HG03571 (cell line): ENCODE measurements at regions not wholly inside any gene's neighbourhood (a gene's known extent, or its start where the extent isn't known, plus 50 kb on each side); places are given as distances from the start of the nearest gene placed in this dataset.
A peak's percentile ranks its signal among the peaks of the same experiment; 100 is the strongest.

Source experiments
- ATAC-seq: cut with Tn5 transposase; IDR thresholded peaks from one replicate; pipeline ENCODE4 v1.9.1; 2021; ENCODE audit not compliant: unreplicated experiment

DNA sequence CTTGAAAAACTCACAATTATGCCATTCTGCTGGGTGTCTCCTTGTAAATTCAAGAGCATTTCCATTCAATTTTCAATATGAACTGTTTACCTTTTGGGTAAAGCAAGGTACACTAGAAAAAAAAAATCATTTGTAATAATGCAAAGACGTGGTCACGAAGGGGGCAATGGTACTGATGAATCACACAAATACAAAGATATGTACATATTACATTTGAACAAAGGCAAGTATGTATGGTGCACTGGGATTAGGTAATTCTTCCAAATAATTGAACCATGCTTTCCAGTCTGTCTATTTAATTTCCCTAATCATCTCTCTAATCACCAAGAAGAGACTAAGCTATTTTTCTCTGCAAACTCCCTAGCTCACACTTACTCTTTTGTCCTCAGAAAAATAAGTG is 63.4 kb upstream of the RNF38 start:
- no peak for ATAC-seq

DNA sequence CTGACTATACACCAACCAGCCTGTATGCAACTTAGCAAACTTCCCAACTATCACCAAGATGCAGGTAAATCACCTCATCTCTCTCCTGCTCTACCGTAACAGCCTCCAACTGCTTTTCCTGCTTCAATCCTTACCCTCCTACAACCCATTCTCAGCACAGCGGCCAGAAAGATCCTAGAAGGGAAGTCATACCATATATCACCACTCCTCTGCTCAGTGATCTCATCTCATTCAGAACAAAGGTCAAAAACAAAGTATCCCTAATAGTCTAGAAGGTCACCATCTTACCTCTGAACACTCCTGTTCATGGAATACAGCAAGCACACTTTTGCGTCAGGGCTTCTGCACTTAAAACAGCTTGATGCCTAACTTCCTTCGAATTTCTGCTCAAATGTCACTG is 62.2 kb upstream of the RNF38 start:
- no peak for ATAC-seq

DNA sequence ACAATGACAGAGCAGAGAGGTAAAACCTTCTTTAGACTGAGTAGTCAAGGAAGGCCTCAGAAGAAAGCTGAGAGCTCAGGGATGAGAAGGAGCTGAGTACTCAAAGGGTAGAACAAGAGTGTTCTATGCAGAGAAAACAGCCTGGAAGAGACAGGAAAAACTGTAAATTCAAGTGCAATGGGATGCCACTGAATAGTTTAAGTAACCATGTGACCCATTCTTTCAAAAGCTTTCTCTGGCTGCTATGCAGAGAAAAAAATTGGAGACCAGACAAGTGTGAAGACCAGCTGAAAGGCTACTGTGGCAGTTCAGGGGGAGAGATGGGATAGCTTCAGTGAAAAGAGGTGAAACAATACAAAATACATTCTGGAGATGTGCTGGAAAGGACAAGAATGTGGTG is 61.3 kb upstream of the RNF38 start:
- ATAC-seq, result no peak

DNA sequence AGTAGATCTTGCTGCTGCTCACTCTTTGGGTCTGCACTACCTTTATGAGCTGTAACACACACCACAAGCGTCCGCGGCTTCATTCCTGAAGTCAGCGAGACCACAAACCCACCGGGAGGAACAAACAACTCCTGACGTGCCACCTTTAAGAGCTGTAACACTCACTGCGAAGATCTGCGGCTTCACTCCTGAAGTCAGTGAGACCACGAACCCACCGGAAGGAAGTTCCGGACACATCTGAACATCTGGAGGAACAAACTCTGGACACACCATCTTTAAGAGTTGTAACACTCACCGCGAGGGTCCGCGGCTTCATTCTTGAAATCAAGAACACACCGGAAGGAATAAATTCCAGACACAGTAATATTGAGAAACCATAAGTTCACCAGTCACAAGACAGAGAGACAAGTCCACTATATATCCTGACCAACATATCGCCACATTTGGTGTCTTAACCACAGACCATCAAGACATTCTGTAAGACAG is 58.4 kb upstream of the RNF38 start:
- peak; percentile 67 for ATAC-seq

DNA sequence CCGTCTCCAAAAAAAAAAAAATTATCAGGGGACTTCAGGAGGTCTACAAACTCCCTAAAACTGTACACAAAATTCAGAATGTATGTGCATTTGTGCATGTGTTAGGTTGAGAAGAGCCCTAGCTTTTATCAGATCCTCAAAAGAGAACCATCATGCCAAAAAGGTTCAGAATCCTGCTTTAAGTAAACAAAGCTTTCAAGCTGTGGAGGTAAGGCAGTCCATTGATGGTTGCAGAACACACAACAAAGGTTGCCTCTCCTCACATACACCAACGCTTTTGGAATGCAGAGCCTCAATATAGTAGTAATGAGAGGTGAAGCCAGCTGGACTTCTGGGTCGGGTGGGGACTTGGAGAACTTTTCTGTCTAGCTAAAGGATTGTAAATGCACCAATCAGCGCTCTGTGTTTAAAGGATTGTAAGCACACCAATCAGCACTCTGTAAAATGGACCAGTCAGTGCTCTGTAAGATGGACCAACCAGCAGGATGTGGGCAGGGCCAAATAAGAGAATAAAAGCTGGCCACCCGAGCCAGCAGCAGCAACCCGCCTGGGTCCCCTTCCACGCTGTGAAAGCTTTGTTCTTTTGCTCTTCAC is 57.9 kb upstream of the RNF38 start:
- no peak for ATAC-seq

DNA sequence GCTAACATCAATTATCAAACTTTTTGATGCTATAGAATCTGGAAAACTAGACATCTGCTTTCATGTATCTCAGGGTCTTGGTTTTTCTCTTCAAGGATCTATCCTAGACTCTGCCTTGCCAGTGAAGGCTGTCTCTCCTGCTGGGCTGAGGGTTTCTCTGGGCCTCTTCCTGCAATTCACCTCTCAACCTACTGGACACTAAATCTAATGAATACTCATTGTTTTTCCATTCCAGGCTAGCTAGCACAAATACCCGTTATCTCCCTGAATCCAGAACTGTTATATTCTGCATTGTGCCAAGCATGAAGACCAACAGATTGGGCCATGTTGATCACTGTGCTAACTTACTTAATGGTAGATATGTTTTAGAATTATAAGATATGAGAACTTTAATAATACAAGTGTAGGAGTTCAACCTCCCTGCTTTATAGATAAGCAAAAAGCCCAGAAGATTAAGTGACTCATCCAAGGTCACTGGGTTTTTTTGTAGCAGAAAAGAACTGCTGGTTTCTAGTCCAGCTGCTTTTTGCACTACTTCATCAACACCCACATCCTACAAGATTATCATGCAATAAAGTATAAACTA is 56.5 kb upstream of the RNF38 start:
- ATAC-seq, result no peak

DNA sequence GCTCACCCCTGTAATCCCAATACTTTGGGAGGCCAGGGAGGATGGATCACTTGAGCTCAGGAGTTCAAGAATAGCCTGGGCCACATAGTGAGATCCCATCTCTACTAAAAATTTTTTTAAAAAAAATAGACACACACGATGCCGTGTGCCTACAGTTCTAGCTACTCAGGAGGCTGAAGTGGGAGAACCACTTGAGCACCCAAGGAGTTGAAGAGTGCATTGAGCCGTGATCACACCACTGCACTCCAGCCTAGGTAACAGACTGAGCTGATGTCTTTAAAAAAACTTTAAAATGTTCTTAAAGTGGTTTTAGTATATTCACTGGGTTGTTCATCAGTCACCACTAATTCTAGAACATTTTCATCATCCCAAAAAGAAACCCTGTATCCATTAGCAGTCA is 51.9 kb upstream of the RNF38 start:
- ATAC-seq, result no peak

DNA sequence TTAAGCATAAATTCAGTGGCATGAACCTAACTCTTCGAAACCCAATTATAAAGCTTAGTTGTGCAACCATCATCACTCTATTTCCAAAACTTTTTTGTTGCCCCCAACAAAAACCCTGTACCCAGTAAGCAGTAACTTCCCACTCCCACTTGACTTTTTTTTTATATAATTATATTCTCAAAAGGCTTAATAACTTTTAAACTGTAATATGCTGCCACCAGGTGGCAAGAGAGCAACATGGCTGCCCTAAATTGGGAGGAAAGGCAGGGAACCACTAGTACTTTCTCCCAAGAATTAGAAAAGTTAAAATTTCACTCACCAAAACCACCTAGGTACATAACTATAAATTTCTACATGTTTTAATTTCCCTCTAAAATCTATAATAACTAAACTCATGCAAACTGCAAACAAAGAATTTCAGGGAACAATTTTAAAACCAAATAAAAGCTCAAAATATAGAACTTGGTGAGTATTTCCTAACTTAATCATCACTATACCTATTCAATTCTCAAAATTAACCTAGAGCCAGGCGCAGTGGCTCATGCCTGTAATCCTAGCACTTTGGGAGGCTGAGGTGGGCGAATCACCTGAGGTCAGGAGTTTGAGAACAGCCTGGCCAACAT is 50.2 kb upstream of the RNF38 start:
- ATAC-seq, result no peak
